CD14-positive monocyte (primary cell): ENCODE measurements at regions not wholly inside any gene's neighbourhood (a gene's known extent, or its start where the extent isn't known, plus 50 kb on each side); places are given as distances from the start of the nearest gene placed in this dataset.

Source experiments
- DNase-seq, 3 donors: peaks; one replicate each; pipeline ENCODE4 v3.0.0-alpha.2; 2011 to 2022
- H2AFZ ChIP-seq: 2 replicates; pipeline ENCODE4 v1.6.0; 2012; ENCODE audit warnings: mild to moderate bottlenecking, low read depth, low read length, inconsistent platforms; ENCODE audit not compliant: insufficient read depth, poor library complexity, severe bottlenecking
- H3K27ac ChIP-seq, 2 donors: 1 replicate in 1 of 2; 2 replicates in 1 of 2; pipeline ENCODE4 v1.5.1; 2012 to 2013; ENCODE audit warnings: low read length in 2 of 2, control low read depth in 1 of 2, inconsistent platforms in 1 of 2, low read depth in 1 of 2, mild to moderate bottlenecking in 1 of 2
- H3K27me3 ChIP-seq, 2 donors: one replicate each; pipeline versions ENCODE4 v1.6.0 to v1.6.1; 2011 to 2013; ENCODE audit warnings: low read length in 2 of 2; ENCODE audit not compliant: control insufficient read depth in 2 of 2, insufficient read depth in 2 of 2
- H3K36me3 ChIP-seq, 2 donors: replicated peaks in 1 of 2; 1 replicate in 1 of 2; 2 replicates in 1 of 2; pipeline versions ENCODE4 v1.5.1 to v1.6.1; 2012 to 2013; ENCODE audit warnings: low read length in 2 of 2, control low read depth in 1 of 2, inconsistent platforms in 1 of 2, mild to moderate bottlenecking in 1 of 2; ENCODE audit not compliant: insufficient read depth in 2 of 2, control insufficient read depth in 1 of 2
- H3K4me1 ChIP-seq, 2 donors: 1 replicate in 1 of 2; 2 replicates in 1 of 2; pipeline versions ENCODE4 v1.5.1 to v1.6.1; 2012 to 2013; ENCODE audit warnings: low read length in 2 of 2, control low read depth in 1 of 2, inconsistent platforms in 1 of 2, mild to moderate bottlenecking in 1 of 2, moderate library complexity in 1 of 2; ENCODE audit not compliant: insufficient read depth in 2 of 2, control insufficient read depth in 1 of 2
- H3K4me2 ChIP-seq: replicated peaks from 2 replicates; pipeline ENCODE3; 2012; ENCODE audit warnings: low read length, moderate library complexity, mild to moderate bottlenecking; ENCODE audit not compliant: poor library complexity, severe bottlenecking; ENCODE audit errors: extremely low read depth
- H3K4me3 ChIP-seq, 3 experiments: fragments of 200-600 bp in 1 of 3; sonication (generic) in 1 of 3; replicated peaks in 1 of 3; 1 replicate in 2 of 3; 2 replicates in 1 of 3; pipeline ENCODE4 v1.5.1; 2011 to 2013; ENCODE audit warnings: low read length in 3 of 3, mild to moderate bottlenecking in 3 of 3, control low read depth in 2 of 3, low read depth in 2 of 3, inconsistent platforms in 1 of 3, moderate library complexity in 1 of 3
- H3K79me2 ChIP-seq: 2 replicates; pipeline ENCODE4 v1.6.0; 2012; ENCODE audit warnings: mild to moderate bottlenecking, control low read depth, inconsistent platforms, low read length, moderate library complexity; ENCODE audit not compliant: insufficient read depth
- H3K9ac ChIP-seq: 2 replicates; pipeline ENCODE4 v1.6.0; 2017; ENCODE audit warnings: low read length, mild to moderate bottlenecking; ENCODE audit not compliant: insufficient read depth, poor library complexity, severe bottlenecking
- H3K9me3 ChIP-seq, 2 donors: replicated peaks in 1 of 2; 1 replicate in 1 of 2; 2 replicates in 1 of 2; pipeline versions ENCODE4 v1.5.1 to v1.6.1; 2012 to 2013; ENCODE audit warnings: low read length in 2 of 2, control low read depth in 1 of 2; ENCODE audit not compliant: control insufficient read depth in 1 of 2, insufficient read depth in 1 of 2
- H4K20me1 ChIP-seq: 2 replicates; pipeline ENCODE4 v1.6.0; 2012; ENCODE audit warnings: mild to moderate bottlenecking, low read length, control low read depth, moderate library complexity; ENCODE audit not compliant: insufficient read depth
- H3K27ac Mint-ChIP-seq, 7 donors: one replicate each; pipeline ENCODE4 v1.8.0; 2020; ENCODE audit warnings: mild to moderate bottlenecking in 7 of 7, mixed read lengths in 7 of 7, moderate library complexity in 6 of 7, inconsistent platforms in 2 of 7
- H3K27me3 Mint-ChIP-seq, 3 donors: one replicate each; pipeline ENCODE4 v1.8.0; 2021 to 2022; ENCODE audit warnings: low read depth in 3 of 3, mild to moderate bottlenecking in 3 of 3, mixed read lengths in 3 of 3, moderate library complexity in 3 of 3, inconsistent platforms in 1 of 3
- H3K36me3 Mint-ChIP-seq, 2 donors: one replicate each; pipeline ENCODE4 v1.8.0; 2020; ENCODE audit warnings: mixed read lengths in 2 of 2, inconsistent platforms in 1 of 2, mild to moderate bottlenecking in 1 of 2
- H3K4me1 Mint-ChIP-seq: one replicate; pipeline ENCODE4 v1.8.0; 2020; ENCODE audit warnings: mild to moderate bottlenecking, mixed read lengths
- H3K4me3 Mint-ChIP-seq, 2 donors: one replicate each; pipeline ENCODE4 v1.8.0; 2020; ENCODE audit warnings: mild to moderate bottlenecking in 2 of 2, mixed read lengths in 2 of 2, moderate library complexity in 1 of 2
- H3K9me3 Mint-ChIP-seq, 7 donors: one replicate each; pipeline ENCODE4 v1.8.0; 2020 to 2022; ENCODE audit warnings: mixed read lengths in 7 of 7, mild to moderate bottlenecking in 6 of 7, moderate library complexity in 6 of 7, inconsistent platforms in 2 of 7
- WGBS: methylation state at CpG from one replicate; pipeline ENCODE4 v1.1.5; 2013; ENCODE audit warnings: missing lambda C conversion rate; ENCODE audit not compliant: insufficient coverage; 5-methylcytosine and 5-hydroxymethylcytosine counted together
- intact Hi-C, 2 donors: fragments of 100-400 bp; cut with micrococcal nuclease; formaldehyde crosslinking; loops; one replicate each; pipeline versions ENCODE4 v1.15.0 to v1.15.1; 2023
- TF ChIP-seq, protein P1 (sequence below): fragments of 200-600 bp; IDR thresholded peaks from one replicate; pipeline ENCODE4 v1.8.0; 2022; ENCODE audit warnings: antibody characterized with exemption, mild to moderate bottlenecking

- Histone ChIP-seq H3K4me2 (no peak overlapping the region), H3K9me3 (peaks cover 0 to 9% of the 10 kb centered on the region in 2 donors), H3K9ac (no peak overlapping the region), H3K36me3 (no peaks in the 10 kb centered on the region), H3K4me3 (no peak overlapping the region), H3K27me3 (no peaks in the 10 kb centered on the region), H3K4me1 (no peaks in the 10 kb centered on the region), H2AFZ (no peak overlapping the region), H3K79me2 (no peaks in the 10 kb centered on the region), H3K27ac (no peak overlapping the region), H4K20me1 (no peaks in the 10 kb centered on the region)
- H3K27ac Mint-ChIP-seq = no peak overlapping the region
- H3K27me3 Mint-ChIP-seq = peaks cover 0 to 4% (median 3%) of the 10 kb centered on the region in 3 donors
- no peaks in the 10 kb centered on the region for H3K36me3 Mint-ChIP-seq
- H3K4me3 Mint-ChIP-seq = no peak overlapping the region
- peaks cover 0 to 7% (median 2%) of the 10 kb centered on the region in 7 donors for H3K9me3 Mint-ChIP-seq
- DNase-seq = no peak
- intact Hi-C loops = no loop called here
- no peaks in the 10 kb centered on the region for H3K4me1 Mint-ChIP-seq
- WGBS = 70% methylated on average over 2 of the region's 3 CpGs
- TF ChIP-seq, protein P1, sequence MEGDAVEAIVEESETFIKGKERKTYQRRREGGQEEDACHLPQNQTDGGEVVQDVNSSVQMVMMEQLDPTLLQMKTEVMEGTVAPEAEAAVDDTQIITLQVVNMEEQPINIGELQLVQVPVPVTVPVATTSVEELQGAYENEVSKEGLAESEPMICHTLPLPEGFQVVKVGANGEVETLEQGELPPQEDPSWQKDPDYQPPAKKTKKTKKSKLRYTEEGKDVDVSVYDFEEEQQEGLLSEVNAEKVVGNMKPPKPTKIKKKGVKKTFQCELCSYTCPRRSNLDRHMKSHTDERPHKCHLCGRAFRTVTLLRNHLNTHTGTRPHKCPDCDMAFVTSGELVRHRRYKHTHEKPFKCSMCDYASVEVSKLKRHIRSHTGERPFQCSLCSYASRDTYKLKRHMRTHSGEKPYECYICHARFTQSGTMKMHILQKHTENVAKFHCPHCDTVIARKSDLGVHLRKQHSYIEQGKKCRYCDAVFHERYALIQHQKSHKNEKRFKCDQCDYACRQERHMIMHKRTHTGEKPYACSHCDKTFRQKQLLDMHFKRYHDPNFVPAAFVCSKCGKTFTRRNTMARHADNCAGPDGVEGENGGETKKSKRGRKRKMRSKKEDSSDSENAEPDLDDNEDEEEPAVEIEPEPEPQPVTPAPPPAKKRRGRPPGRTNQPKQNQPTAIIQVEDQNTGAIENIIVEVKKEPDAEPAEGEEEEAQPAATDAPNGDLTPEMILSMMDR = no peak
Observed at GRCh38 chr3:117103675-117104074, 394.1 kb downstream of the TUSC7 start.

DNA sequence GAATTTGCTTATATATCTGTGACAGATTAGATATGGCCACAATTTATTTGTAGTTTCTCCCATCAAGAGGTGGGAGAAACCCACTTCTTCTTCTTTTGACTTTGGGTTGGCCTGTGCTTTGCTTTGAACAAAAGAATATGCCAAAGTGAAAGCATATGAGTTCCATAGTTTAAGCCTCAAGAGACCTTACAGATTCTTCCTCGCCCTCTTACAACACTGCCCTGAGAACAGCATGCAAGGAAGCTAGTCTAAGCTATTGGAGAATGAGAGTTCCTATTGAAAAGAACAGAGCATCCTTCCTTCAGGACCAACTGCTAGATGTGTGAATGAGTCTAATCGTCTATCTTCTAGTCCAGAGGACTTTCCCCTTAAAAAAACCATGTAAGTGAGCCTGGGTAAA lies 394.8 kb downstream of the TUSC7 start:
- TF ChIP-seq, protein P1 = no peak
- Histone ChIP-seq H3K36me3 (no peaks in the 10 kb centered on the region), H3K9ac (no peak overlapping the region), H3K79me2 (no peaks in the 10 kb centered on the region), H3K4me1 (no peaks in the 10 kb centered on the region), H2AFZ (no peak overlapping the region), H3K27ac (no peak overlapping the region), H3K4me2 (no peak overlapping the region), H3K27me3 (no peaks in the 10 kb centered on the region), H4K20me1 (no peaks in the 10 kb centered on the region), H3K9me3 (peaks cover 0 to 6% of the 10 kb centered on the region in 2 donors), H3K4me3 (no peak overlapping the region)
- no peak for DNase-seq
- Mint-ChIP-seq H3K27me3 (peaks cover 0 to 4% (median 3%) of the 10 kb centered on the region in 3 donors), H3K9me3 (peaks cover 0 to 4% (median 2%) of the 10 kb centered on the region in 7 donors), H3K27ac (no peak overlapping the region), H3K36me3 (no peaks in the 10 kb centered on the region), H3K4me3 (no peak overlapping the region), H3K4me1 (no peaks in the 10 kb centered on the region)
- intact Hi-C loops = no loop called here
- no CpG with 5 or more reads among the region's 2 CpGs for WGBS
